GM12873 (cell line): ENCODE measurements at regions not wholly inside any gene's neighbourhood (a gene's known extent, or its start where the extent isn't known, plus 50 kb on each side); places are given as distances from the start of the nearest gene placed in this dataset.

Experiments used
- CTCF ChIP-seq: IDR thresholded peaks from 2 replicates; pipeline ENCODE4 v1.5.1; 2012; ENCODE audit warnings: low read depth, mild to moderate bottlenecking, moderate library complexity, low read length, control low read depth; ENCODE audit not compliant: insufficient read depth; ENCODE audit errors: missing control alignments

GRCh38 chr4:60359746-60360367, 840.3 kb upstream of the ADGRL3 start:
- TF ChIP-seq CTCF, result no peak

GRCh38 chr4:60365176-60365575, 835.0 kb upstream of the ADGRL3 start:
- no peak for TF ChIP-seq CTCF

GRCh38 chr4:60366661-60367060, 833.5 kb upstream of the ADGRL3 start:
- TF ChIP-seq CTCF, result no peak

- TF ChIP-seq CTCF, result no peak
These were observed 831.1 kb upstream of the ADGRL3 start for GRCh38 chr4:60368986-60369385.

GRCh38 chr4:60378010-60378409, 822.1 kb upstream of the ADGRL3 start:
- no peak for TF ChIP-seq CTCF

- no peak for TF ChIP-seq CTCF
These were observed 815.6 kb upstream of the ADGRL3 start for GRCh38 chr4:60384516-60384915.

- no peak for TF ChIP-seq CTCF
These were observed 810.5 kb upstream of the ADGRL3 start for GRCh38 chr4:60389633-60390032.
